ENCODE measurements at regions not wholly inside any gene's neighbourhood (a gene's known extent, or its start where the extent isn't known, plus 50 kb on each side); places are given as distances from the start of the nearest gene placed in this dataset.

GRCh38 chr2:104741860-104742259 lies 112.1 kb upstream of the POU3F3 start:
- no peaks in the 10 kb centered on the region for H3K36me3 Mint-ChIP-seq (ENCODE audit: low read depth)
- DNase-seq (ENCODE audit: low spot score): no peak
- no peaks in the 10 kb centered on the region for H3K4me1 Mint-ChIP-seq (ENCODE audit: low read depth)
- no peaks in the 10 kb centered on the region for H3K9me3 Mint-ChIP-seq
- no peaks in the 10 kb centered on the region for H3K27me3 Mint-ChIP-seq (ENCODE audit: insufficient read depth)
- intact Hi-C loops (cut with micrococcal nuclease): no loop called here
- no peak overlapping the region for H3K27ac Mint-ChIP-seq
- no peak overlapping the region for H3K4me3 Mint-ChIP-seq

DNA sequence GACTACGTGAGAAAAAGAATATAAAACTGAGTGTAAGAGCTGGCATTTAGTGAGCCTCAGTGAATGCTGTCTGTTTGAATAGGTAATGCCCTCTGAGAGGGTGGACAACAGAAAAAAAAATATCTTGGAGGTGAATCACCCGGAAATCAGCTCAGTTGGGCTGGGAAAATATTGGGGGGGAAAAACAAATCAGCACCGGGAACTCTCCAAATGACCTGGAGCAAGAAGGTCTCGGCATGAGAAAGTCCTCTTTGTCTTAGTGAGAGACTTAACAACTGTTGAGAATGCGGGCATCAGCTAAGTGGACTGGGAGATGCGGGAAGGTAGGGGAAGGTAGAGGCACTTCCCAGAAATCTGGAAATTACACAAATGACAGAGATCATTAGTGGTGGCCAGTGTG lies 109.4 kb upstream of the POU3F3 start:
- no peaks in the 10 kb centered on the region for H3K4me1 Mint-ChIP-seq (ENCODE audit: low read depth)
- H3K9me3 Mint-ChIP-seq: no peaks in the 10 kb centered on the region
- DNase-seq (ENCODE audit: low spot score): no peak
- H3K27ac Mint-ChIP-seq: no peak overlapping the region
- no peak overlapping the region for H3K4me3 Mint-ChIP-seq
- peaks cover 2% of the 10 kb centered on the region for H3K27me3 Mint-ChIP-seq (ENCODE audit: insufficient read depth)
- H3K36me3 Mint-ChIP-seq (ENCODE audit: low read depth): no peaks in the 10 kb centered on the region
- intact Hi-C loops (cut with micrococcal nuclease): no loop called here

DNA sequence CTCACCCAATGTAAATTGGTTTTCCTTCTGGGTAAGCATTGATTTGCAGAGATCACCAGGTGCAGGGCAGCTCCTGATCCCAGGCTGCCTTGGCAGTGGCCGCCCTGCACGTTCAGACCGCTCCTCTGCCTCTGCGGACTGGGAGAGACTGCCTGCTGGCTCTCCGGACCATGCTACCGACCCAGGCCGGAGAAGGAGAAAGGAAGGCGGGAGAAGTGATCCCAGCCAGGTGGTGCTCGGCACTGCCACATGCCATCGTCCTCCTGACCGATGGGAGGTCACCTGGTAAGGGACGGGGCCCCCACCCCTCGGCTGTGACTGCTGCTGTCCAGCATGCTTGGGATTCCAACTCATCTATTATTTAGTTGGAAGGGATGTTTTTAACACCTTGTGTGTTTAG lies 108.1 kb upstream of the POU3F3 start:
- DNase-seq (ENCODE audit: low spot score): no peak
- intact Hi-C loops (cut with micrococcal nuclease): no loop called here
- no peak overlapping the region for H3K4me3 Mint-ChIP-seq
- H3K9me3 Mint-ChIP-seq: no peaks in the 10 kb centered on the region
- H3K36me3 Mint-ChIP-seq (ENCODE audit: low read depth): no peaks in the 10 kb centered on the region
- H3K27me3 Mint-ChIP-seq (ENCODE audit: insufficient read depth): peaks cover 2% of the 10 kb centered on the region
- no peak overlapping the region for H3K27ac Mint-ChIP-seq
- H3K4me1 Mint-ChIP-seq (ENCODE audit: low read depth): no peaks in the 10 kb centered on the region

- Mint-ChIP-seq H3K27ac (no peak overlapping the region), H3K36me3 (ENCODE audit: low read depth) (no peaks in the 10 kb centered on the region), H3K27me3 (ENCODE audit: insufficient read depth) (peaks cover 2% of the 10 kb centered on the region), H3K4me1 (ENCODE audit: low read depth) (no peaks in the 10 kb centered on the region), H3K9me3 (no peaks in the 10 kb centered on the region), H3K4me3 (no peak overlapping the region)
- DNase-seq (ENCODE audit: low spot score): no peak
- intact Hi-C loops (cut with micrococcal nuclease): no loop called here
Observed at GRCh38 chr2:104746299-104746698, 107.6 kb upstream of the POU3F3 start.

- Mint-ChIP-seq H3K9me3 (no peaks in the 10 kb centered on the region), H3K4me1 (ENCODE audit: low read depth) (no peaks in the 10 kb centered on the region), H3K27ac (no peak overlapping the region), H3K4me3 (no peak overlapping the region), H3K27me3 (ENCODE audit: insufficient read depth) (peaks cover 2% of the 10 kb centered on the region), H3K36me3 (ENCODE audit: low read depth) (no peaks in the 10 kb centered on the region)
- intact Hi-C loops (cut with micrococcal nuclease): no loop called here
- DNase-seq (ENCODE audit: low spot score): no peak
Observed at GRCh38 chr2:104746858-104747257, 107.1 kb upstream of the POU3F3 start.

GRCh38 chr2:104749856-104750460 lies 104.0 kb upstream of the POU3F3 start:
- Mint-ChIP-seq H3K9me3 (no peaks in the 10 kb centered on the region), H3K27me3 (ENCODE audit: insufficient read depth) (peaks cover 2% of the 10 kb centered on the region), H3K4me3 (no peak overlapping the region), H3K36me3 (ENCODE audit: low read depth) (no peaks in the 10 kb centered on the region), H3K27ac (no peak overlapping the region), H3K4me1 (ENCODE audit: low read depth) (no peaks in the 10 kb centered on the region)
- no peak for DNase-seq (ENCODE audit: low spot score)
- intact Hi-C loops (cut with micrococcal nuclease): no loop called here

DNA sequence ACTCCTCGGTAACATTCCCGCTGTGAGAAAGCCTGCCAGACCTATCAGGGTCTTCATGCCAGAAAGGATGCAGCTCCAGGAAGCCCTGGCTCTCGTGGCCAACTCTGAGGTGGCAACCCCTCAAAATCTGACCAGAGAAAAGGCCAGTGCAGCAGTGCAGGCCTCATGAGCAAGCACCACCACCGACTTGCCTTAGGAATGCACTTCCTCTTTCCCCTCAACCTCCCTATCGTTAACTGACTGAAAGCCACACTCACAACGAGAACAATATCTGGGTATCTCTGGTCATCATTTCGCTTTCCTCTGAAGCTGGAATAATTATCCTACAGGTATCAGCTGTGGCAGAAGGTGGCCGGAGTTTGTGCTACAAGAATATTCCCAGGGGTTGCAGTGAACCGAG lies 101.4 kb upstream of the POU3F3 start:
- H3K4me1 Mint-ChIP-seq (ENCODE audit: low read depth): no peaks in the 10 kb centered on the region
- intact Hi-C loops (cut with micrococcal nuclease): no loop called here
- H3K4me3 Mint-ChIP-seq: no peak overlapping the region
- H3K27ac Mint-ChIP-seq: no peak overlapping the region
- no peaks in the 10 kb centered on the region for H3K9me3 Mint-ChIP-seq
- H3K27me3 Mint-ChIP-seq (ENCODE audit: insufficient read depth): peaks cover 2% of the 10 kb centered on the region
- no peaks in the 10 kb centered on the region for H3K36me3 Mint-ChIP-seq (ENCODE audit: low read depth)
- no peak for DNase-seq (ENCODE audit: low spot score)

DNA sequence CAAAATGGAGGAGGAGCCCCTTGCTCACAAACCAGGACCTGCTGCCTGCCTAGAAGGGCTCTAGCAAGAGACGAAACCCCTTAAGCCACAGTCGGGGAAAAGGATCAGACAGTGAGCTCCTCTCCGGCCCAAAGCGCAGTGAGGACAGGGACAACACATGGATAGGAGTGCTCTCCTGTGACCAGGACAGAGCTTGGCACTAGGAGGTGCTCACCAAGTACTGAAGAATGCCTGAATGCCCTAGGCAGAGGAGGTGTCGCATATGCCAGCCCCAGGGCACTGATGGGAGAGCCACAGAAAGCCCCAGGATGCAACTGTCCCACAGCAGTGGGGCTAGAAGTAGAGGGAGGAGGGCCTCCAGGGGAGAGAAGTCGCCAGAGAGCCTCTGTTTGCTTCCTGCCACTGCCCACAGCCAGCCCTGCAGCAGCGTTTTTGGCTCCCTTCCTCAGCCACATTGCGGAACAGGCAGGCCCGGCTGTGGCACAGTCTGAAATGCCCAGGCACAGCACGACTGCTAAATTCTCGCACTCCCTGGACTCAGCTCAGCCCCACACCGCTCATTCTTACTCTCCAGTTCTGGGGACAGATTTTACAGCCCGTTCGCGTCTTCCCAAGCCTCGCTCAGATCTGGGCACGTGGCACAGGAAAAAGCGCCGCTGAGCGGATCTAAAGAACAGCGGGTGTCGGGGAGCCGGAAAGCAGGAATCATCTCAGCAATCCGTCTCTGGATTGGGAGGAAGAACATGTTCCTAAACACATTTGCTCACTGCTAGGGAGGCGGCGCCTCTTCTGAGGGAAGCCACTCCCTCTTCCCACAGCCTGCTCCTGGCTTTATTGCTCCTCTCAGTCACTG lies 98.7 kb upstream of the POU3F3 start:
- H3K36me3 Mint-ChIP-seq (ENCODE audit: low read depth): no peaks in the 10 kb centered on the region
- no peaks in the 10 kb centered on the region for H3K9me3 Mint-ChIP-seq
- H3K27me3 Mint-ChIP-seq (ENCODE audit: insufficient read depth): no peaks in the 10 kb centered on the region

DNA sequence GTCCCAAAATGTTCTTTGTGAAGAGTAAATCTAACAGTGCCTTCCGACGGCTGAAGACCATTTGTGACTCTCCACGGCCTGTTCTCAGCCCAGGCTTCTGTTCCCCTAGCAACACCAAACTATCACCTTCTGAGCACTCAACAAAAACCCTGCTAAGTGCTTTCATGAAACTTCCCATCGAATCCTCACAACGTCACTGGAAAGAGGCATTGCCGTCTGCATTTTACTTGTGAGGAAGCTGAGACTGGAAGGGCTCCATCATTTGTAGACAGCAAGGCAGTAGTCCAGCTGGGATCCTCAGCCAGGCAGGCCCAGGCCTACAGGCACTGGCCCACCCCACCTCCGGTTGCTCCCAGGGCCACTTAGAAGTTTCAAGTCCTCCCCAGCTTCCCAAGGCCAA lies 97.8 kb upstream of the POU3F3 start:
- no peak overlapping the region for H3K4me3 Mint-ChIP-seq
- no peak overlapping the region for H3K27ac Mint-ChIP-seq
- DNase-seq (ENCODE audit: low spot score): no peak
- H3K9me3 Mint-ChIP-seq: no peaks in the 10 kb centered on the region
- intact Hi-C loops (cut with micrococcal nuclease): no loop called here
- H3K27me3 Mint-ChIP-seq (ENCODE audit: insufficient read depth): no peaks in the 10 kb centered on the region
- no peaks in the 10 kb centered on the region for H3K36me3 Mint-ChIP-seq (ENCODE audit: low read depth)
- H3K4me1 Mint-ChIP-seq (ENCODE audit: low read depth): no peaks in the 10 kb centered on the region

More for the DNA sequence above, 98.7 kb upstream of the POU3F3 start:
- intact Hi-C loops (cut with micrococcal nuclease): no loop called here
- no peak overlapping the region for H3K4me3 Mint-ChIP-seq
- H3K4me1 Mint-ChIP-seq (ENCODE audit: low read depth): no peaks in the 10 kb centered on the region
- no peak overlapping the region for H3K27ac Mint-ChIP-seq
- no peak for DNase-seq (ENCODE audit: low spot score)

GRCh38 chr2:104757056-104757455 lies 96.9 kb upstream of the POU3F3 start:
- Mint-ChIP-seq H3K4me3 (no peak overlapping the region), H3K36me3 (ENCODE audit: low read depth) (no peaks in the 10 kb centered on the region), H3K4me1 (ENCODE audit: low read depth) (no peaks in the 10 kb centered on the region), H3K27ac (no peak overlapping the region), H3K27me3 (ENCODE audit: insufficient read depth) (no peaks in the 10 kb centered on the region), H3K9me3 (no peaks in the 10 kb centered on the region)
- intact Hi-C loops (cut with micrococcal nuclease): no loop called here
- no peak for DNase-seq (ENCODE audit: low spot score)

DNA sequence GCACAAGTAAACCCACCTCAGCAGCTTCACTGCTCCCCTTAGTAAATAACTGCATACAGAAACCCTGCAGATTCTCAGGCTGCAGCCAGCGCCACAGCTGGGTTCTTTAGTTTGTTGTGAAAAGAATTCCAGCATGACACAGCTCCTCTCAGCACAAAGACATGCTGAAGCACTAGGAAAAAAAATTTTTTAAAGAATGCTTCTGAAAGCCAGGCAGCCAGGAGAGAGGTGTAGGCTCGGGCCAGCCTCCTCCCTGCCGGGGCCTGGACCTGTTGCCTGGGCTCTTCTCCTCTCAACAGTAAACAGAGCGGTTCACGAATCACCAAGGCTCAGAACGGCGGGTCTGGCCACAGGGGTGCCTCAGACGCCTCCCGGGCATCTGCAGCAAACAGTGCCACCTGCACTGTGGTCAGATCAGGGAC lies 95.7 kb upstream of the POU3F3 start:
- no peaks in the 10 kb centered on the region for H3K36me3 Mint-ChIP-seq (ENCODE audit: low read depth)
- H3K27me3 Mint-ChIP-seq (ENCODE audit: insufficient read depth): no peaks in the 10 kb centered on the region
- intact Hi-C loops (cut with micrococcal nuclease): no loop called here
- DNase-seq (ENCODE audit: low spot score): no peak
- no peak overlapping the region for H3K4me3 Mint-ChIP-seq
- no peaks in the 10 kb centered on the region for H3K9me3 Mint-ChIP-seq
- H3K4me1 Mint-ChIP-seq (ENCODE audit: low read depth): no peaks in the 10 kb centered on the region
- H3K27ac Mint-ChIP-seq: no peak overlapping the region

GRCh38 chr2:104762031-104762430 lies 91.9 kb upstream of the POU3F3 start:
- Mint-ChIP-seq H3K4me3 (no peak overlapping the region), H3K4me1 (ENCODE audit: low read depth) (no peaks in the 10 kb centered on the region), H3K9me3 (no peaks in the 10 kb centered on the region), H3K36me3 (ENCODE audit: low read depth) (no peaks in the 10 kb centered on the region), H3K27me3 (ENCODE audit: insufficient read depth) (no peaks in the 10 kb centered on the region), H3K27ac (no peak overlapping the region)
- DNase-seq (ENCODE audit: low spot score): no peak
- intact Hi-C loops (cut with micrococcal nuclease): no loop called here

- no peak for DNase-seq (ENCODE audit: low spot score)
- Mint-ChIP-seq H3K27me3 (ENCODE audit: insufficient read depth) (no peaks in the 10 kb centered on the region), H3K4me3 (no peak overlapping the region), H3K4me1 (ENCODE audit: low read depth) (no peaks in the 10 kb centered on the region), H3K27ac (no peak overlapping the region), H3K36me3 (ENCODE audit: low read depth) (no peaks in the 10 kb centered on the region), H3K9me3 (no peaks in the 10 kb centered on the region)
- intact Hi-C loops (cut with micrococcal nuclease): no loop called here
Observed at GRCh38 chr2:104766683-104767082, 87.2 kb upstream of the POU3F3 start.

All from activated T-helper 1 cell treated with anti-CD3 and anti-CD28 coated beads, Interleukin-12 subunit alpha, Interleukin-12 subunit beta, Interleukin-2, Interleukin-4 antibody, amounts not matched to agents 30 ng/mL and 10 ng/mL and 1 ng/mL, durations not matched to agents 14 hours and 24 hours and 36 hours (primary cell).